A549 (cell line): ENCODE measurements at regions not wholly inside any gene's neighbourhood (a gene's known extent, or its start where the extent isn't known, plus 50 kb on each side); places are given as distances from the start of the nearest gene placed in this dataset.

Experiments used
- CEBPB ChIP-seq, 2 experiments: fragments of >200 bp in 1 of 2; sonication (Bioruptor Twin) in 1 of 2; formaldehyde crosslinking in 1 of 2; IDR thresholded peaks; 2 replicates each; pipeline ENCODE4 v1.6.1; 2012 to 2016
- CHD2 ChIP-seq: fragments of 150-350 bp; IDR thresholded peaks from 2 replicates; pipeline ENCODE4 v1.6.1; 2014; ENCODE audit warnings: low read length; ENCODE audit not compliant: partially characterized antibody
- EHMT2 ChIP-seq: fragments of 200-600 bp; sonication (generic); IDR thresholded peaks from 2 replicates; pipeline ENCODE4 v1.6.1; 2016; ENCODE audit warnings: antibody characterized with exemption, low read depth, mild to moderate bottlenecking, moderate library complexity
- FOSB ChIP-seq: fragments of 250-450 bp; sonication (Bioruptor Pico); IDR thresholded peaks from 2 replicates; pipeline ENCODE4 v1.5.0; 2020; ENCODE audit warnings: mild to moderate bottlenecking, moderate library complexity
- JUNB ChIP-seq: fragments of >200 bp; sonication (Bioruptor Twin); formaldehyde crosslinking; IDR thresholded peaks from 2 replicates; pipeline ENCODE4 v1.6.1; 2016
- KDM1A ChIP-seq: fragments of 200-600 bp; sonication (generic); IDR thresholded peaks from 2 replicates; pipeline ENCODE4 v1.6.1; 2016; ENCODE audit warnings: low read depth, mild to moderate bottlenecking
- POLR2A ChIP-seq: IDR thresholded peaks from 2 replicates; pipeline ENCODE4 v1.6.1; 2012; ENCODE audit warnings: mild to moderate bottlenecking, low read length
- RARB ChIP-seq: fragments of 250-450 bp; sonication (Bioruptor Pico); IDR thresholded peaks from 2 replicates; pipeline ENCODE4 v1.8.0; 2021; ENCODE audit warnings: mild to moderate bottlenecking, moderate library complexity
- RCOR1 ChIP-seq: fragments of 150-350 bp; IDR thresholded peaks from 2 replicates; pipeline ENCODE4 v1.6.1; 2014; ENCODE audit warnings: antibody characterized with exemption, low read length, low read depth
- RNF2 ChIP-seq: fragments of 200-600 bp; sonication (generic); IDR thresholded peaks from 2 replicates; pipeline ENCODE4 v1.6.1; 2016; ENCODE audit warnings: low read depth, mild to moderate bottlenecking, antibody characterized with exemption, moderate library complexity, borderline replicate concordance
- TF ChIP-seq, protein P1 (sequence below): fragments of >200 bp; sonication (Bioruptor Twin); formaldehyde crosslinking; IDR thresholded peaks from 3 replicates; pipeline ENCODE4 v1.5.1; 2016
- TF ChIP-seq, protein P2 (sequence below): fragments of 450-650 bp; IDR thresholded peaks from 2 replicates; pipeline ENCODE4 v1.6.1; 2014; ENCODE audit warnings: antibody characterized with exemption

GRCh38 chr12:87897662-87898061 lies 131.5 kb downstream of the C12orf50 start:
- TF ChIP-seq, protein P1, sequence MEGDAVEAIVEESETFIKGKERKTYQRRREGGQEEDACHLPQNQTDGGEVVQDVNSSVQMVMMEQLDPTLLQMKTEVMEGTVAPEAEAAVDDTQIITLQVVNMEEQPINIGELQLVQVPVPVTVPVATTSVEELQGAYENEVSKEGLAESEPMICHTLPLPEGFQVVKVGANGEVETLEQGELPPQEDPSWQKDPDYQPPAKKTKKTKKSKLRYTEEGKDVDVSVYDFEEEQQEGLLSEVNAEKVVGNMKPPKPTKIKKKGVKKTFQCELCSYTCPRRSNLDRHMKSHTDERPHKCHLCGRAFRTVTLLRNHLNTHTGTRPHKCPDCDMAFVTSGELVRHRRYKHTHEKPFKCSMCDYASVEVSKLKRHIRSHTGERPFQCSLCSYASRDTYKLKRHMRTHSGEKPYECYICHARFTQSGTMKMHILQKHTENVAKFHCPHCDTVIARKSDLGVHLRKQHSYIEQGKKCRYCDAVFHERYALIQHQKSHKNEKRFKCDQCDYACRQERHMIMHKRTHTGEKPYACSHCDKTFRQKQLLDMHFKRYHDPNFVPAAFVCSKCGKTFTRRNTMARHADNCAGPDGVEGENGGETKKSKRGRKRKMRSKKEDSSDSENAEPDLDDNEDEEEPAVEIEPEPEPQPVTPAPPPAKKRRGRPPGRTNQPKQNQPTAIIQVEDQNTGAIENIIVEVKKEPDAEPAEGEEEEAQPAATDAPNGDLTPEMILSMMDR = no peak
- no peak for TF ChIP-seq EHMT2
- no peak for TF ChIP-seq JUNB
- TF ChIP-seq FOSB (CRISPR knock-in tag) = no peak
- no peak for TF ChIP-seq POLR2A
- no peak for TF ChIP-seq CEBPB (IDR thresholded peaks at IDR 0.05)
- TF ChIP-seq, protein P2, sequence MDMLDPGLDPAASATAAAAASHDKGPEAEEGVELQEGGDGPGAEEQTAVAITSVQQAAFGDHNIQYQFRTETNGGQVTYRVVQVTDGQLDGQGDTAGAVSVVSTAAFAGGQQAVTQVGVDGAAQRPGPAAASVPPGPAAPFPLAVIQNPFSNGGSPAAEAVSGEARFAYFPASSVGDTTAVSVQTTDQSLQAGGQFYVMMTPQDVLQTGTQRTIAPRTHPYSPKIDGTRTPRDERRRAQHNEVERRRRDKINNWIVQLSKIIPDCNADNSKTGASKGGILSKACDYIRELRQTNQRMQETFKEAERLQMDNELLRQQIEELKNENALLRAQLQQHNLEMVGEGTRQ = no peak
- no peak for TF ChIP-seq CHD2
- no peak for TF ChIP-seq KDM1A
- no peak for TF ChIP-seq RCOR1
- TF ChIP-seq RARB (CRISPR knock-in tag) = no peak
- no peak for TF ChIP-seq RNF2
